DOHH2 (cell line): ENCODE measurements at regions not wholly inside any gene's neighbourhood (a gene's known extent, or its start where the extent isn't known, plus 50 kb on each side); places are given as distances from the start of the nearest gene placed in this dataset.

Experiments used
- CTCF ChIP-seq: fragments of 200-600 bp; sonication (generic); IDR thresholded peaks from one replicate; pipeline ENCODE4 v1.5.1; 2014; ENCODE audit warnings: antibody characterized with exemption, mild to moderate bottlenecking, low read depth, low read length; ENCODE audit not compliant: poor library complexity, severe bottlenecking
- EZH2phosphoT487 ChIP-seq: fragments of 200-600 bp; sonication (generic); IDR thresholded peaks from 2 replicates; pipeline ENCODE4 v1.6.1; 2017; ENCODE audit warnings: borderline replicate concordance, mild to moderate bottlenecking, antibody characterized with exemption, low read length, moderate library complexity, mixed read lengths

GRCh38 chr6:208938-209337 is 83.3 kb upstream of the DUSP22 start:
- TF ChIP-seq CTCF: no peak
- TF ChIP-seq EZH2phosphoT487: no peak
